Mesenchymal stem cell (in vitro differentiated cells and primary cell): ENCODE measurements at regions not wholly inside any gene's neighbourhood (a gene's known extent, or its start where the extent isn't known, plus 50 kb on each side); places are given as distances from the start of the nearest gene placed in this dataset.

ENCODE experiments used
- DNase-seq: peaks from one replicate; pipeline ENCODE4 v3.0.0-alpha.2; 2013
- H2AFZ ChIP-seq: one replicate; pipeline ENCODE4 v1.6.1; 2013; ENCODE audit warnings: low read depth, mild to moderate bottlenecking, control low read depth, inconsistent platforms, low read length, moderate library complexity
- H2AK5ac ChIP-seq: 2 replicates; pipeline ENCODE4 v1.6.1; 2013; ENCODE audit warnings: low read length, moderate library complexity, mild to moderate bottlenecking, inconsistent platforms; ENCODE audit not compliant: severe bottlenecking
- H2BK120ac ChIP-seq: one replicate; pipeline ENCODE4 v1.6.1; 2013; ENCODE audit warnings: low read depth, mild to moderate bottlenecking, inconsistent platforms, low read length, moderate library complexity
- H2BK12ac ChIP-seq, 2 experiments: one replicate each; pipeline ENCODE4 v1.6.1; 2013; ENCODE audit warnings: inconsistent platforms in 2 of 2, low read length in 2 of 2, mild to moderate bottlenecking in 2 of 2, moderate library complexity in 2 of 2, control low read depth in 1 of 2
- H2BK15ac ChIP-seq: one replicate; pipeline ENCODE4 v1.6.1; 2013; ENCODE audit warnings: mild to moderate bottlenecking, low read depth, inconsistent platforms; ENCODE audit not compliant: poor library complexity, severe bottlenecking
- H2BK5ac ChIP-seq: 2 replicates; pipeline ENCODE4 v1.6.1; 2013; ENCODE audit warnings: low read depth, mild to moderate bottlenecking, low read length, control low read depth, inconsistent platforms; ENCODE audit not compliant: poor library complexity, severe bottlenecking
- H3K14ac ChIP-seq, 2 experiments: one replicate each; pipeline ENCODE4 v1.6.1; 2013; ENCODE audit warnings: inconsistent platforms in 2 of 2, low read length in 2 of 2, control low read depth in 1 of 2, mild to moderate bottlenecking in 1 of 2, moderate library complexity in 1 of 2
- H3K18ac ChIP-seq, 2 experiments: one replicate each; pipeline ENCODE4 v1.6.1; 2013; ENCODE audit warnings: inconsistent platforms in 2 of 2, low read length in 2 of 2, control low read depth in 1 of 2, low read depth in 1 of 2, mild to moderate bottlenecking in 1 of 2
- H3K23ac ChIP-seq, 2 experiments: one replicate each; pipeline ENCODE4 v1.6.1; 2013; ENCODE audit warnings: inconsistent platforms in 2 of 2, low read length in 2 of 2, mild to moderate bottlenecking in 2 of 2, moderate library complexity in 2 of 2, control low read depth in 1 of 2
- H3K27ac ChIP-seq: 2 replicates; pipeline ENCODE4 v1.5.1; 2013; ENCODE audit warnings: mild to moderate bottlenecking, moderate library complexity, low read length, control low read depth, inconsistent platforms; ENCODE audit not compliant: poor library complexity, severe bottlenecking
- H3K27me3 ChIP-seq, 2 experiments: 2 replicates each; pipeline versions ENCODE4 v1.6.1 to v1.7.0; 2013; ENCODE audit warnings: low read length in 2 of 2, mild to moderate bottlenecking in 2 of 2, moderate library complexity in 2 of 2, control low read depth in 1 of 2, inconsistent platforms in 1 of 2; ENCODE audit not compliant: control insufficient read depth in 1 of 2, insufficient read depth in 1 of 2
- H3K36me3 ChIP-seq, 2 experiments: 2 replicates each; pipeline versions ENCODE4 v1.6.1 to v1.7.0; 2013; ENCODE audit warnings: low read length in 2 of 2, control low read depth in 1 of 2, inconsistent platforms in 1 of 2, low read depth in 1 of 2, mild to moderate bottlenecking in 1 of 2; ENCODE audit not compliant: insufficient read depth in 2 of 2, control insufficient read depth in 1 of 2
- H3K4ac ChIP-seq, 2 experiments: one replicate each; pipeline ENCODE4 v1.6.1; 2013; ENCODE audit warnings: inconsistent platforms in 2 of 2, low read length in 2 of 2, mild to moderate bottlenecking in 2 of 2, moderate library complexity in 2 of 2, control low read depth in 1 of 2, low read depth in 1 of 2
- H3K4me1 ChIP-seq: 2 replicates; pipeline ENCODE4 v1.6.1; 2013; ENCODE audit warnings: low read depth, low read length, control low read depth; ENCODE audit not compliant: control insufficient read depth, insufficient read depth
- H3K4me2 ChIP-seq: 2 replicates; pipeline ENCODE4 v1.6.1; 2013; ENCODE audit warnings: low read length, mild to moderate bottlenecking, inconsistent platforms; ENCODE audit not compliant: poor library complexity, severe bottlenecking
- H3K4me3 ChIP-seq, 2 experiments: 2 replicates each; pipeline versions ENCODE4 v1.5.1 to v1.7.0; 2013; ENCODE audit warnings: low read length in 2 of 2, mild to moderate bottlenecking in 2 of 2, control low read depth in 1 of 2, low read depth in 1 of 2; ENCODE audit not compliant: insufficient read depth in 1 of 2
- H3K79me1 ChIP-seq: replicated peaks from 2 replicates; pipeline ENCODE4 v1.6.1; 2013; ENCODE audit warnings: mild to moderate bottlenecking, control low read depth, low read length, inconsistent platforms; ENCODE audit not compliant: poor library complexity, severe bottlenecking
- H3K9ac ChIP-seq: 2 replicates; pipeline ENCODE4 v1.7.0; 2013; ENCODE audit warnings: mild to moderate bottlenecking, low read length, moderate library complexity
- H3K9me3 ChIP-seq: 2 replicates; pipeline ENCODE4 v1.7.0; 2013; ENCODE audit warnings: mild to moderate bottlenecking, low read length; ENCODE audit not compliant: control insufficient read depth
- H4K8ac ChIP-seq: one replicate; pipeline ENCODE4 v1.6.1; 2013; ENCODE audit warnings: inconsistent platforms, mild to moderate bottlenecking, low read length, moderate library complexity
- H4K91ac ChIP-seq: one replicate; pipeline ENCODE4 v1.6.1; 2013; ENCODE audit warnings: mild to moderate bottlenecking, low read length, inconsistent platforms
- WGBS: methylation state at CpG from one replicate; pipeline ENCODE4 v1.1.7; 2013; ENCODE audit warnings: mixed read lengths; 5-methylcytosine and 5-hydroxymethylcytosine counted together

- Histone ChIP-seq H4K91ac (no peak overlapping the region), H3K14ac (no peak overlapping the region), H2BK5ac (no peak overlapping the region), H2BK15ac (no peak overlapping the region), H3K4me1 (no peaks in the 10 kb centered on the region), H3K27me3 (no peaks in the 10 kb centered on the region), H3K23ac (no peak overlapping the region), H3K4me3 (no peak overlapping the region), H3K27ac (no peak overlapping the region), H3K36me3 (no peaks in the 10 kb centered on the region), H3K9ac (peak overlapping the region; percentile 30), H3K79me1 (no peaks in the 10 kb centered on the region), H2AK5ac (no peak overlapping the region), H2AFZ (no peak overlapping the region), H3K4me2 (no peak overlapping the region), H3K4ac (no peak overlapping the region), H2BK12ac (no peak overlapping the region), H3K9me3 (no peaks in the 10 kb centered on the region), H2BK120ac (no peak overlapping the region), H4K8ac (no peak overlapping the region), H3K18ac (no peak overlapping the region)
- no peak for DNase-seq
- 92% methylated on average over 5 of the region's 5 CpGs for WGBS
Observed at GRCh38 chr4:129545599-129546278, 449.8 kb downstream of the C4orf33 start.

- Histone ChIP-seq H4K91ac (no peak overlapping the region), H2BK12ac (no peak overlapping the region), H3K4ac (no peak overlapping the region), H3K4me1 (peaks cover 1% of the 10 kb centered on the region), H3K9me3 (no peaks in the 10 kb centered on the region), H3K4me3 (no peak overlapping the region), H4K8ac (no peak overlapping the region), H2BK120ac (no peak overlapping the region), H3K27ac (no peak overlapping the region), H3K4me2 (no peak overlapping the region), H2AFZ (no peak overlapping the region), H3K79me1 (no peaks in the 10 kb centered on the region), H3K27me3 (no peaks in the 10 kb centered on the region), H3K9ac (no peak overlapping the region), H3K14ac (no peak overlapping the region), H2AK5ac (no peak overlapping the region), H3K36me3 (no peaks in the 10 kb centered on the region), H3K23ac (no peak overlapping the region), H2BK15ac (no peak overlapping the region), H2BK5ac (no peak overlapping the region), H3K18ac (no peak overlapping the region)
- DNase-seq = no peak
- WGBS = no CpG with 5 or more reads among the region's 1 CpG
Observed at GRCh38 chr4:129546531-129546930, 450.6 kb downstream of the C4orf33 start.

DNA sequence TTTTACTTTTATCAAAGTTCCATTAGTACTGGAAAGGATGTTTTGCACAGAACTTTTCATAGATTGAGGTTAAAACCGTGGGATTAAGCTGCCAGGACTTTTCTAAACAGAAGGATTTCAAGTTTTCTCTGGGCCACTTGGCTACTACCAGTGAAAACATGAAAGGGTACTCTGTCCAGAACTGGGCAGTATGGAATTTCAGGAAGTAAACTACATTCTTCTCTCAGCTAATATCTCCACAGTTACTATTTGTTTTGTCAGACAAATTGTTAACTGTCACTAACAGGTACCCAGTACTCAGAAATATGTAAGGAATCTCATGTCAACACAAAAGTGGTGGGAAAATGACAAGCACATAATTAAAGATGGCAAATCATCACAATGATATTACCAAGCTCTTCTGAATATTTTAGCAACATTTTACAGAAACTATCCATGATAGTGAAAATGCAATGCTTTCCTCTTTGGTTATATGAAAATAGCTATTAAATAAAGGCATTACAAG is 454.4 kb downstream of the C4orf33 start:
- Histone ChIP-seq H2BK5ac (no peak overlapping the region), H3K9me3 (no peaks in the 10 kb centered on the region), H2AFZ (no peak overlapping the region), H3K9ac (no peak overlapping the region), H3K4me3 (no peak overlapping the region), H3K27me3 (no peaks in the 10 kb centered on the region), H2AK5ac (no peak overlapping the region), H3K4me2 (no peak overlapping the region), H4K8ac (no peak overlapping the region), H3K79me1 (no peaks in the 10 kb centered on the region), H4K91ac (no peak overlapping the region), H2BK15ac (no peak overlapping the region), H3K4me1 (peaks cover 1% of the 10 kb centered on the region), H3K14ac (no peak overlapping the region), H3K36me3 (no peaks in the 10 kb centered on the region), H3K4ac (no peak overlapping the region), H2BK12ac (no peak overlapping the region), H3K23ac (no peak overlapping the region), H2BK120ac (no peak overlapping the region), H3K18ac (no peak overlapping the region), H3K27ac (no peak overlapping the region)
- 18% methylated on average over 1 of the region's 1 CpG for whole genome bisulfite sequencing
- DNase-seq = no peak

DNA sequence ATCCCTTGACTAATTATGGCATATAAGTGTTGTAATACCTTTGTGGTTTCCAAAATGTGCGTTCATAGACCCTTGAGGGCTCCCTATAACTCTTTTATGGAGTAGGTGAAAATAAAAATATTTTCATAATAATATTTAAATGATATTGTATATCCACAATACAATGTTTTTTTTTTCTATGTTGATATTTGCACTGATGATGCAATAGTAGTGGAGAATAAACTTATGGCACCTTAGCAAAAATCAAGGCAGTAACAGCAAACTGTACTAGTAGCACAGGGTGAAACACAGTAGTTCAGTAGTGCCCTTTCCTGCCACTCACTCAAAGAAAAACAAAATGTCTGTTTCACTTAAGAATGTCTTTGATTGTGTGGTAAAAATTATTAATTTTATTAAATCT is 465.3 kb downstream of the C4orf33 start:
- Histone ChIP-seq H2BK15ac (no peak overlapping the region), H3K36me3 (no peaks in the 10 kb centered on the region), H3K23ac (no peak overlapping the region), H3K79me1 (no peaks in the 10 kb centered on the region), H3K18ac (no peak overlapping the region), H2AFZ (no peak overlapping the region), H3K9ac (no peak overlapping the region), H2AK5ac (no peak overlapping the region), H3K14ac (no peak overlapping the region), H2BK5ac (no peak overlapping the region), H4K8ac (no peak overlapping the region), H2BK12ac (no peak overlapping the region), H3K4ac (no peak overlapping the region), H3K4me1 (no peaks in the 10 kb centered on the region), H3K9me3 (no peaks in the 10 kb centered on the region), H4K91ac (no peak overlapping the region), H3K27me3 (no peaks in the 10 kb centered on the region), H3K4me2 (no peak overlapping the region), H3K27ac (no peak overlapping the region), H3K4me3 (no peak overlapping the region), H2BK120ac (no peak overlapping the region)
- no CpG with 5 or more reads among the region's 1 CpG for whole genome bisulfite sequencing
- no peak for DNase-seq
